Tibial nerve (tissue), 3 donors: ENCODE measurements at regions not wholly inside any gene's neighbourhood (a gene's known extent, or its start where the extent isn't known, plus 50 kb on each side); places are given as distances from the start of the nearest gene placed in this dataset.

ENCODE experiments used
- POLR2A ChIP-seq, 2 donors: fragments of 450-650 bp; IDR thresholded peaks; one replicate each; pipeline ENCODE4 v1.6.1; 2017; ENCODE audit warnings: antibody characterized with exemption in 2 of 2, mild to moderate bottlenecking in 2 of 2, moderate library complexity in 2 of 2
- TF ChIP-seq, protein P1 (sequence below), 5 experiments: fragments of 200-600 bp in 3 of 5; fragments of 450-650 bp in 2 of 5; sonication (generic) in 3 of 5; IDR thresholded peaks; one replicate each; pipeline ENCODE4 v1.5.1; 2016 to 2019; ENCODE audit warnings: antibody characterized with exemption in 5 of 5, mild to moderate bottlenecking in 3 of 5, moderate library complexity in 2 of 5

DNA sequence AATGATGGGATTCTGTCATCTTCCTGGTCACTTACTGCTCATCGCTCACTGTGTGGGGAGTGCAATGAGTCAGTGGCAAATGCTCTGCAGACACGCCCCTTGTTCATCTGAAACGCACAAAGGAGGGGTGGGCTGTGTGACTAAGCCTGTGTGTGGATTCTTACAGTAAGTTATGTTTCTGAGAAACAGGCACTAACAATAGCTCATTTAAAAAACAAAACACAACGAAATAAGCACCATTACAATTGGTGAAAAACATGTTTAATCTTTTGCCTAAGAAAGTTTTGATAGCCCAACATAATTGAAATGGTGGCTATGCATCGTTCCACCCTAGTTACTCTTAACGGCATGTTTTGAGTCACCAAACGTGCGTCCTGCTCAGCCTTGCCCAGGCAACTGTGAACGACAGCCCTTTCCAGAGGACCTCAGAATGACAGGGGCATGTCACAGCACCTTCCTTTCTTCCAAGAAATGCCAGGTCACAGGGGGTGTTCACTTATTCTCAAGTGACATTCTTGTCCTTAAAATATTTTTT is 118.4 kb upstream of the SGK1 start:
- TF ChIP-seq, protein P1, sequence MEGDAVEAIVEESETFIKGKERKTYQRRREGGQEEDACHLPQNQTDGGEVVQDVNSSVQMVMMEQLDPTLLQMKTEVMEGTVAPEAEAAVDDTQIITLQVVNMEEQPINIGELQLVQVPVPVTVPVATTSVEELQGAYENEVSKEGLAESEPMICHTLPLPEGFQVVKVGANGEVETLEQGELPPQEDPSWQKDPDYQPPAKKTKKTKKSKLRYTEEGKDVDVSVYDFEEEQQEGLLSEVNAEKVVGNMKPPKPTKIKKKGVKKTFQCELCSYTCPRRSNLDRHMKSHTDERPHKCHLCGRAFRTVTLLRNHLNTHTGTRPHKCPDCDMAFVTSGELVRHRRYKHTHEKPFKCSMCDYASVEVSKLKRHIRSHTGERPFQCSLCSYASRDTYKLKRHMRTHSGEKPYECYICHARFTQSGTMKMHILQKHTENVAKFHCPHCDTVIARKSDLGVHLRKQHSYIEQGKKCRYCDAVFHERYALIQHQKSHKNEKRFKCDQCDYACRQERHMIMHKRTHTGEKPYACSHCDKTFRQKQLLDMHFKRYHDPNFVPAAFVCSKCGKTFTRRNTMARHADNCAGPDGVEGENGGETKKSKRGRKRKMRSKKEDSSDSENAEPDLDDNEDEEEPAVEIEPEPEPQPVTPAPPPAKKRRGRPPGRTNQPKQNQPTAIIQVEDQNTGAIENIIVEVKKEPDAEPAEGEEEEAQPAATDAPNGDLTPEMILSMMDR (IDR thresholded peaks at IDR 0.05): no peak
- no peak for TF ChIP-seq POLR2A (IDR thresholded peaks at IDR 0.05)
